Body of pancreas (tissue), 4 donors: ENCODE measurements at regions not wholly inside any gene's neighbourhood (a gene's known extent, or its start where the extent isn't known, plus 50 kb on each side); places are given as distances from the start of the nearest gene placed in this dataset.

Experiments used
- CTCF ChIP-seq, 7 experiments: fragments of 450-650 bp in 4 of 7; fragments of 200-600 bp in 3 of 7; sonication (generic) in 3 of 7; IDR thresholded peaks; one replicate each; pipeline ENCODE4 v1.5.1; 2016 to 2019; ENCODE audit warnings: antibody characterized with exemption in 7 of 7
- POLR2A ChIP-seq, 3 donors: fragments of 450-650 bp; IDR thresholded peaks; one replicate each; pipeline ENCODE4 v1.6.1; 2016; ENCODE audit warnings: antibody characterized with exemption in 3 of 3, mild to moderate bottlenecking in 2 of 3

- TF ChIP-seq CTCF (IDR thresholded peaks at IDR 0.05), result no peak
- TF ChIP-seq POLR2A (IDR thresholded peaks at IDR 0.05), result no peak
These were observed 491.5 kb upstream of the LUZP2 start for GRCh38 chr11:24005202-24005876.
